SW 1271 (cell line): ENCODE measurements at regions not wholly inside any gene's neighbourhood (a gene's known extent, or its start where the extent isn't known, plus 50 kb on each side); places are given as distances from the start of the nearest gene placed in this dataset.
A peak's percentile ranks its signal among the peaks of the same experiment; 100 is the strongest.
"Not testable (repeated sequence)": the region's sequence is repeated elsewhere in the genome, so short reads cannot be mapped to it uniquely, and the experiment has no call there.

Experiments used
- DNase-seq, 2 experiments: peaks; one replicate each; lab custom pipeline; 2025; lab: John Stamatoyannopoulos, UW

DNA sequence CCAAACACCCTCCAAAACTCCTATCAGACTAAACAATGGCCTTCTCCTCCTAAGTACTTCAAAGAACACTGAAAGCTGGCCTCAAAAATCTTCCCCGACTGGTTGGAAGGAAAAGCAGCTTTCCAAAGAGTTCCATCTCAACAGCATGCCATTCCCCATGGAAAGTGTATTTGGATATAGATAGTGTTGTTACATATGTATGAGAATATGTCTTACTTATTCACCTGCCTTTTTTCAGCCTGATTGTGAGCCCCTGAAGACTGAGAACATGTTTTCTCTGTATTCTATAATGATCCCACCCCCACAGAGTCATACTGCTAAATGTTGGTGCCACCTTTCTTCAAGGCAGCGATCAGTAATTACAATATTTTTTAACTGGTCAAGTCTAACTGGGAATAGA is 185.4 kb upstream of the G2E3 start:
- no peak for DNase-seq

DNA sequence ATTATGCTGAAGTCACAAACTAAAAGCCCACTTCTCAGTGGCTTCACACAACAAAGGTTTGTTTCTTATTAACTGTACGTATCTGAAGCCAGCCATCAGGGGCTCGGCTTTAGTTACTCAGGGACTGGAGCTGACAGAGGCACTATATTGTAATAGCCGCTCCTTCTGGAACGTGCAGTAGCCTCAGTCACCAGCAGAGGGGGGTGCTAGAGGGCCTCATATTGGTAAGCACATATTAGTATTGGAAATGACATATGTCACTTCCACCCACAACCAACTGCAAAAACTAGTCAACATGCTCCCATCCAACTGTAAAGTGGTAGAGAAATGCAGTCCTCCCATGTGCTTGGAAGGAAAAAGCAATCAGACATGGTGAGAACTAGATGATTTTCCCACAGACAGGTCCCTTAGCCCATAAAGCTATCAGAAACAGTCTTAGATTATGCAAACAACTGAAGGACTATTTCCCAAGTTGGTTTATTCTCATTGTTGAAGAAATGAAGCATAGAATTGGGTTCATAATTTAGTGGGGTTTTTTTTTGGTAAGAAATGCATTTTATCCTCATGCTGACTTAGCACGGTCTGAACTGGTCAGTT is 183.6 kb upstream of the G2E3 start:
- peak in 1 of 2 experiments; percentile 33 for DNase-seq

DNA sequence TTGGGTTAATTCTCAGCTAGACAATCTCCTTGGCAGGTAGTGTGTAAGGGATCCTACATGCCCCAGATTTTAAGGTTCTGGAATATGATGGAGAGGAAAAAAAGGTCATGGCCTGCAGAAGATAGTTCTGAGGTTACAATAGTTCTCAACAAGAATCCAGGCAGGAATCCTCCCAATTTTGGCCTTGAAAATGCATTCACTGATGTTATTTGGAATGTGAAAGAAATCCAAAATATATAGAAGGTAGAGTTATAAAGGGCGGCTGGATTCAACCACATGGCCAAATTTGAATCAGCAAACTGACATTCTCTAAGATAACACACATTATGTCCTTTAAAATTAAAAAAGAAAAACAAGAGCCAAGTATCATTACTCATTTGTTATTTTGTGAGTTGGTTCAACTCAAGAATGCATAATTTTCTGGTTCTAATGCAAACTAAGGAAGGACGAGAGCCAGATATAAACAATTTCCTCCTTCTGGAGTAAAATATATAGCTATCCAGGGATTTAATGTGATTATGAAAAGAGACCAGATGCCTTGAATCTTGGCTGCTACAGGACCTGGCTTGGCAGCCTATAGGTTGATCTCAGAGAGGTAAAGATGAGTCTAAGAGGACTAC is 177.0 kb upstream of the G2E3 start:
- DNase-seq, result no peak

DNA sequence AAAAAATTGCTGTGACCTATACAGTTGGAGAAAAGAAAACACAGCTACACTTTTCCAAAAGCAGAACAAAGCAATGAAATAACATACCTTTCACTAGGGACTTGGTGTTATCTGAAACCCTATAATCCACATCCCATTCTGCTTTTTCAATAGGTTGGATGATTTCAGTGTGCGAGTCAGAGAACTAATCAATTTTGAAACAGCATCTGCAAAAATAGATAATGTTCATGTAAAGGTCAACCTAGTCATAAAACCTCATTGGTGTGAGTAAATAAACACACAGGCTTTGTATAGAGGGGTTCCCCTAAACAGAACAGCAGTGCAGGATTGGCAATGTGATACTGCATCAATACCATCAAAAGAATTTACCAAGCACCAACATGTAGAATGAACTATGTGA is 173.0 kb upstream of the G2E3 start:
- no peak for DNase-seq

DNA sequence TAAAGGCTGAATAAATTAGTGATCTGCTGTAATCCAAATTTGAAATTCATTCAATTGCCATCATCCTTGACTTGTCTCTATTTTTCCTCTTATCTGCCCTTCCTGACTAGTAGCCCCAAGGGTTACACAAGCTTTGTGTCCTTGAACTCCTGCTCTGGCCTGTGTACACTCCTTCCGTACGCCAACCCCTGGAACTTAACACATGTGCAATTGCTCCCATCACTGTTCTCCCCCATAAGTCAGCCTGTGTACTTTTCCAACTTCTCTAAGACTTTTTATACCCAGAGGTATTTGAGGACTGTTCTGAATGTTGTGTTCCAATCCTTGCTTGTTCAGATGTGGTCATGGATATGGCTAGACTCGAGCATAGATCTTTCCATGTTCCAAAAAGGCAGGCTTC is 171.1 kb upstream of the G2E3 start:
- no peak for DNase-seq

DNA sequence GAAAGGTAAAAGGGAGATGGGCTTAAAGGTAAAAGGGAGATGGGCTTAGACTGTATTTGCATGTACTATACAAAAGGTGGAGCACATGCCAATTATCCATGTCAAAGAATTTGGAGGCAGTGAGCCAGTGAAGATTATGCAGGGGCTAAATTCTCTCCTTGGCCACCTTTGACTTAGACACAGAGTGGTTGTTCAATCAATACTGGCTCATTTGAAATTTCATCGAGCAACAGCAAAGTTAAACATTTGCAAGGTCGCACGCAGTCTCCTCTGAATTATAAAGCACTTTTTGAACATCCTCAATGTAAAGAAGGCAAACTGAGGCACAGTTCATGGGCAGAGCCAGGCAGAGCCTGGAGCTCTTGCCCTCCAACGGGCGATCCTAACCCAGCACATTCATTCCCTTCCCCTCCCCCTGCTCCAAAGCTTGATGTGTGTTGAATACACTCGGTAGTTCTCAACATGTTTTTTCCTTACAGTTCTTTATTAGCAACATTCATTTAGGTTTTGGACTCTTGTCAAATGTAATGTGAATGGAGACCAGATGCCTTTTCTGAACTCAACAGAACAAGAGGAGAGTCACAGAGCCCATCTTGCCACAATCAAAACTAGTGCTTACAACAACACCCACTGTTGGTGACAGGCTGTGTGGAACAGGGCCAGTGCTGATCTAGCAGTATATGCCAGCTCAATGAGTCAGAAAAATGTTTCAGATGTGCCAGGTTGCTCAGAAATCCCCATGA is 169.7 kb upstream of the G2E3 start:
- DNase-seq, result no peak

DNA sequence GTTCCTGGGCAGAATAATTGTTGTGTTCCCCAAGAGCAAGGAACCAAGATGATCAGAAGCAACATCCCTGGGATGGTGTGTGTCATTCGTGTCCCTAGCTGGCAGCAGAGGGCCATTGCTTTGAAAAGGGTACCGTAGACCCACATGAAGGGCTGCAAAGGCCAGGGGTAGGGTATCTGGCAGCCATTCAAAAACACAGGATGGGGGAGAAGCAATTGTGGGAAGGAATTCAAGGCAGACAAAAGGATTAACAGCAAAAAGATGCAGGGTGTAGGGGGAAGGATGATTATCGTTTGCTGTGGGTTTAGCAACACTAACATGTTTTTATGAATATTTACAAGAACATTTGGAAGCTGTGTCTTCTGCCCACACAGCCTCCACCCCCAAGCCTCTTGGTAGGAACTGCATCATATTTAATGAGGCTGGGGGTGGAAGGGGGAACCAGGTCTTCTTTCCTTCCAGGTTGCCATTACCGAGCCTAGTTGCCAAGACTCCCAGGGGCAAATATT is 169.0 kb upstream of the G2E3 start:
- no peak for DNase-seq

GRCh38 chr14:30395065-30395464 is 163.9 kb upstream of the G2E3 start:
- no peak for DNase-seq

DNA sequence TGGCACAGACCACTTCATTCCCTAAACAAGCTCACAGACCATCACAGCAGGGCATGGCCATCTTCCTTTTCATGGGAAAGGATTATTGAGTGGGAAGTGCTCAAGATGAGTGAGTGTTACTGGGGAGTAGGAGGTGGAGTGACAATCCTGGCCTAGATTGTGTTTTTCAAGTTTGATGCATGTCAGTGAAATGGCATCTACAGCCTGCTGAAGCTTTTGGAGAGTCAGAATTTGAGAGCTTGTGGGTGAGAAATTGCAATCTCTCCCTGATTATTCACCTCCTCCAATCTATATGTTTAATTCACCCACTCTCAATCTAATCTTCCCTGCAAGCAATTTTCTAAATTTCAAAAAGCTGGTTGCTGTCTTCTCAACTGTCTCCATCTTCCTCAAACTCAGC is 156.1 kb upstream of the G2E3 start:
- no peak for DNase-seq

- DNase-seq, result no peak
Observed at GRCh38 chr14:30403791-30404190, 155.2 kb upstream of the G2E3 start.

DNA sequence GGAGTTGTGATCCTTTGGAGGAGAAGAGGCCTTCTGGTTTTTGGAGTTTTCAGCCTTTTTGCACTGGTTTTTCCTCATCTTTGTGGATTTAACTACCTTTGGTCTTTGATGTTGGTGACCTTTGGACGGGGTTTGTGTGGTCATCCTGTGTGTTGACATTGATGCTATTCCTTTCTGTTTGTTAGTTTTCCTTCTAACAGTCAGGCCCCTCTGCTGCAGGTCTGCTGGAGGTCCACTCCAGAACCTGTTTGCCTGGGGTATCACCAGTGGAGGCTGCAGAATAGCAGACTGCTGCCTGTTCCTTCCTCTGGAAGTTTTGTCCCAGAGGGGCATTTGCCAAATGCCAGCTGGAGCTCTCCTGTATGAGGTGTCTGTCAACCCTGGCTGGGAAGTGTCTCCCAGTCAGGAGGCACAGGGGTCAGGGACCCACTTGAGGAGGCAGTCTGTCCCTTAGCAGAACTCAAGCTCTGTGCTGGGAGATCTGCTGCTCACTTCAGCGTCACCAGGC is 149.4 kb upstream of the G2E3 start:
- DNase-seq, result not testable (repeated sequence)

- DNase-seq, result no peak
Observed at GRCh38 chr14:30410986-30411385, 148.0 kb upstream of the G2E3 start.

DNA sequence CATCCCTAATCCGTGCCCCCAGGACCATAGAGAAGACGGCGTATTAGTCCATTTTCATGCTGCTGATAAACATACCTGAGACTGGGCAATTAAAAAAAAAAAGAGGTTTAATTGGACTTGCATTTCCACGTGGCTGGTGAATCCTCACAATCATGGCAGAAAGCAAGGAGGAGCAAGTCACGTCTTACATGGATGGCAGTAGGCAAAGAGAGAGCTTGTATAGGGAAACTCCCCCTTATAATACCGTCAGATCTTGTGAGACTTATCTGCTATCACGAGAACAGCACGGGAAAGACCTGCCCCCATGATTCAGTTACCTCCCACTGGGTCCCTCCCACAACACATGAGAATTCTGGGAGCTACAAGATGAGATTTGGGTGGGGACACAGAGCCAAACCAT is 145.8 kb upstream of the G2E3 start:
- DNase-seq, result not testable (repeated sequence)

DNA sequence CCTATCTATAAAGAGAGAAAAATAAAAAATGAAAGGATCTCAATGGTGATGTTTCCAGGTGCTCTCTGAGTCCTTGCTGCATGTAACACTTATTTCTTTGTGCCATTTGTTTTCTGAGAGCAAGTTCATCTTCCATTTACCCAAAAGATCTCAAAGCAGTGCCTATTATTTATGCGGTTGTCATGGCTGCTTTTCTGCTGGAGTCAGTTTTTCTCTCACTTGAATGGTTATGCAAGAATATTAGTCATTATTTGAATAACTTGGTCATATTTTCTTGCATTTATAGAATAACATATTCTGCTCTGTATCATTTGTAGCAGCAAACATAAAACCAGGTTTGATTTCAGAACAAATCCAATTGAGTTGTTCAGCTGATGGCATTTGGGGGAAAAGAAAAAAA is 141.8 kb upstream of the G2E3 start:
- no peak for DNase-seq

- DNase-seq, result no peak
Observed at GRCh38 chr14:30417999-30418398, 141.0 kb upstream of the G2E3 start.

GRCh38 chr14:30419037-30419436 is 139.9 kb upstream of the G2E3 start:
- DNase-seq, result no peak

DNA sequence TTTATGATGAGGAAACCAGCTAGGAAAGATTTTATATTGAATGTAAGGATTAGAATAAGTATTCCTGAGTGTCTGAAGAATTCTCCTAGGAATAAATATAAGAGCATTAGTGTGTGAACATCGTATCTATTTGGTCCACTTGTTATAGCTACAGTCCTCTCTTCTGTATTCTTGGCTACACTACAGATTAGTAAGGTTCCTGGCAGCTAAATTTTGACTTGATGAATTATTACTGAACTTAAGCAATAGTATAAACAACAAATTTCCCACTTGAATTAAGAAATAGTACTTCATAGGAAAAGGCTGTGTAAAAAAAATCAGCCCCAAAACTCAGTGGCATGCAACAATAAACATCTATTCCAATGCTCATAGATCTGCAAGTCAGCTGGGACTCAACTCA is 138.4 kb upstream of the G2E3 start:
- DNase-seq, result no peak

DNA sequence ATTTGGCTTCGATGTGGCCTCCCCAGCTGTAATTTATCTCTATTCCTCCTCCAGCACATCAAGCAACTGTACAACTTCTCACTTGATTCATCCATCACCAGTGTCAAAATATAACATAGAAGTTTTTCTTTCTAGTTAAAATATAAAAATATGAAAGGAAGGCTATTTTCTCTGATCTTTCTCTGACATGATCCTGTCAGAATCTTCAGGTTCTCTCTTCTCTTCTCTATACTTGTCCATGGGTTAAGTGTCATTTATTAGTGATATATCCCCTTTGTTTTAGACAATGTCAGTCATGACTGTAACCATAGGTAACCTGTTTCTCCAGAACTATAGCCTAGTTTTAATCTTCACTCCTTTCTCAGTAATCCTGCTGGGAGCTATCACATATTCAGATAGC is 132.5 kb upstream of the G2E3 start:
- DNase-seq, result no peak

DNA sequence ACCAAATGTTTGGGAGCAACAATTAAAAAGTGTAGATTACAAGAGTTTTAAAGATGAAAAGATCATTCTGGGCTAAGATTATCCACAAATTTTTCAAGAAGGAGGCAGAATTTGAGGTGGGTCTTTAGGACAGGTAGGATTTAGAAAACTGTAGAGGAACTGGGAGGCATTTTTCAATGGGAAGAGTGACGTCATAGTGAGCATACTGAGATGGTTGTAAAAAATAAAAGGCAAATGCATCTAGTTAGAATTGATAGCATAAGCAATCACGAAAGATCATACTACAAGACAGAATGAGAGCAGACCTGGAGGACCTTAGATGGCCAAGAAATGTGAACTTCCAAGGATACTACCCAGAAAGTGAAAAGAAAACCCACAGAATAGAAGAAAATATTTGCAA is 131.6 kb upstream of the G2E3 start:
- no peak for DNase-seq

- no peak for DNase-seq
Observed at GRCh38 chr14:30427846-30428245, 131.1 kb upstream of the G2E3 start.

DNA sequence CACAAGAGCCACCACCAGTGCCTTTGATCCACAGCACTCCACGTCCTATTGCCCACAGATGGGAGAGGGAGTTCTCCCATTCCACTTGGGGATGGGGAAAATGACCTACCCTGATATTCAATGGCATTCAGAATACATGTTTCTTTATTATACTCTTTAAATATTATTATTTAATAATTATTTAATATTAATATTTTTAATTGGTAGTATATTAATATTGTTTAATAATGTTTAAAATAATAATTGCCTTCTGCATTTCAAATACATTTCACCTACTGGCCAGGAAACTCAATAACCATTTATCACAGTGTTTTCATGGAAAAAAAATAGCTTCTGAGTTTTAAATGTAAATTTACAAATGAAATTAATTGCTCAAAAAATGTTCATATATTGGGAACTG is 127.4 kb upstream of the G2E3 start:
- DNase-seq, result no peak

DNA sequence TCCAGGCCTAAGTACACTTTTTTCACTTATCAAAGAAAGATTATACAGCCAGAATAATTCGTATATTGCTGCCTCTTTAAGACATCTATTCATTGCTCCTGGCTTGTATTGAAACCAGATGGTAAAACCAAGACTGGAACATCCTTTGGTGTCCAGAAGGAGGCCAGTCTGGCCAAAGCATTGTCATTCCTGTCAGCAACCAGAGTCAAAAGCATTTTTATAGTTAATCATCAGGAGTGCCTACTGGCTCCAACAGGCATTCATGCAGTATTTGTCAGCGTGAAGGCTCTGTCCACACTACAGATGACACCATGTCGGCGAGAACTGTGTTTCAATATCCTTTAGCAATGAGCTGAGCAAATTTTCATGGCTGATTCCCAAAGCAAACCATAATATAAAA is 118.0 kb upstream of the G2E3 start:
- no peak for DNase-seq

DNA sequence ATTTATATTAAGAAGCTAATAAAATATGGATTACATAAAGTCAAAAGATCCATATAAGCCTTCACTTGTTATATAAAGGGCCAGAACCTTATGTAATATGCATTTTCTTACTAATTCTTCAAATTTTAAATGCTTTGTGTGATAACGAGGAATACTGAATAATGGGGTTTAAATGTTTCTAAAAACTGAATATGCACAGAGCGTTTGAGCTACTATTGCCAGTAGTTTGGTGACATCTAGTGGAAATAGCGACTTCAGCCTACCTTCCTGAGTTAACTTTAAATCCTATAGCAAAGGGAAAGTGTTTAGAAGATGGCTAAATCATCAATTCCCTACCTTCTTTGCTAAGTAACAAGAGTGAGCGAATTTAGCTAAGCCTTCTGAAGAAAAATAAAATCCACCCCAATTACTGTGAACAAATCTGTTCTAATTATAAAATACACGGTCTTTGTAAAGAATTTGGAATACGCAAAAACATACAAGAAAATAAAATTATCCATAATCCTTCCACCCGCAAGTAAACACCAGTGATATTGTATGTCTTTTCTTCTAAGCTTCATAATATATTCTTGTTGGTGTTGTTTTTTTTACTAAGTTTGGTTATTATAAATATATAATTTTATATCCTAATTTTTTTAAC is 115.5 kb upstream of the G2E3 start:
- DNase-seq, result peak in 1 of 2 experiments; percentile 26
